ENCODE measurements at regions not wholly inside any gene's neighbourhood (a gene's known extent, or its start where the extent isn't known, plus 50 kb on each side); places are given as distances from the start of the nearest gene placed in this dataset.

- Histone ChIP-seq H3K4me2 (replicated peaks; ENCODE audit: extremely low read depth, low read length, poor library complexity, severe bottlenecking) (no peak overlapping the region), H2AFZ (ENCODE audit: insufficient read depth, low read depth, low read length, poor library complexity, severe bottlenecking) (no peak overlapping the region), H3K4me3 (replicated peaks in 1 of 3; ENCODE audit: low read depth in 2 of 3, low read length in 3 of 3) (no peak overlapping the region), H3K9me3 (replicated peaks in 1 of 2; ENCODE audit: control insufficient read depth in 1 of 2, insufficient read depth in 1 of 2, low read length in 2 of 2) (peaks cover 3 to 7% of the 10 kb centered on the region in 2 donors), H3K9ac (ENCODE audit: insufficient read depth, low read length, poor library complexity, severe bottlenecking) (no peak overlapping the region), H3K4me1 (ENCODE audit: control insufficient read depth in 1 of 2, insufficient read depth in 2 of 2, low read length in 2 of 2) (no peaks in the 10 kb centered on the region), H4K20me1 (ENCODE audit: insufficient read depth, low read length) (no peaks in the 10 kb centered on the region), H3K36me3 (replicated peaks in 1 of 2; ENCODE audit: control insufficient read depth in 1 of 2, insufficient read depth in 2 of 2, low read length in 2 of 2) (no peaks in the 10 kb centered on the region), H3K79me2 (ENCODE audit: insufficient read depth, low read length) (no peaks in the 10 kb centered on the region), H3K27ac (ENCODE audit: low read depth in 1 of 2, low read length in 2 of 2) (no peak overlapping the region), H3K27me3 (ENCODE audit: control insufficient read depth in 2 of 2, insufficient read depth in 2 of 2, low read length in 2 of 2) (no peaks in the 10 kb centered on the region)
- 92% methylated on average over 14 of the region's 15 CpGs for WGBS (ENCODE audit: insufficient coverage)
- Mint-ChIP-seq H3K4me1 (no peaks in the 10 kb centered on the region), H3K9me3 (peaks cover 1 to 7% (median 4%) of the 10 kb centered on the region in 7 donors), H3K27ac (no peak overlapping the region), H3K4me3 (no peak overlapping the region), H3K36me3 (no peaks in the 10 kb centered on the region), H3K27me3 (ENCODE audit: low read depth in 3 of 3) (peaks cover 3 to 7% (median 3%) of the 10 kb centered on the region in 3 donors)
- DNase-seq = no peak
- TF ChIP-seq CTCF (IDR thresholded peaks at IDR 0.05) = no peak
- intact Hi-C loops (cut with micrococcal nuclease) = no loop called here
These were observed 203.5 kb downstream of the MYRFL start for GRCh38 chr12:70028515-70028914.

- WGBS (ENCODE audit: insufficient coverage) = no CpG with 5 or more reads among the region's 3 CpGs
- no peaks in the 10 kb centered on the region for H3K36me3 ChIP-seq (replicated peaks in 1 of 2; ENCODE audit: control insufficient read depth in 1 of 2, insufficient read depth in 2 of 2, low read length in 2 of 2)
- no peak overlapping the region for H2AFZ ChIP-seq (ENCODE audit: insufficient read depth, low read depth, low read length, poor library complexity, severe bottlenecking)
- H3K79me2 ChIP-seq (ENCODE audit: insufficient read depth, low read length) = no peaks in the 10 kb centered on the region
- H3K4me2 ChIP-seq (replicated peaks; ENCODE audit: extremely low read depth, low read length, poor library complexity, severe bottlenecking) = no peak overlapping the region
- no peak for DNase-seq
- Mint-ChIP-seq H3K9me3 (peaks cover 0 to 7% (median 4%) of the 10 kb centered on the region in 7 donors), H3K27ac (no peak overlapping the region), H3K36me3 (no peaks in the 10 kb centered on the region), H3K4me1 (no peaks in the 10 kb centered on the region), H3K4me3 (no peak overlapping the region), H3K27me3 (ENCODE audit: low read depth in 3 of 3) (peaks cover 3 to 7% (median 3%) of the 10 kb centered on the region in 3 donors)
- H3K27me3 ChIP-seq (ENCODE audit: control insufficient read depth in 2 of 2, insufficient read depth in 2 of 2, low read length in 2 of 2) = no peaks in the 10 kb centered on the region
- no peak for TF ChIP-seq CTCF (IDR thresholded peaks at IDR 0.05)
- H3K9ac ChIP-seq (ENCODE audit: insufficient read depth, low read length, poor library complexity, severe bottlenecking) = no peak overlapping the region
- H3K4me3 ChIP-seq (replicated peaks in 1 of 3; ENCODE audit: low read depth in 2 of 3, low read length in 3 of 3) = no peak overlapping the region
- no peak overlapping the region for H3K27ac ChIP-seq (ENCODE audit: low read depth in 1 of 2, low read length in 2 of 2)
- H4K20me1 ChIP-seq (ENCODE audit: insufficient read depth, low read length) = no peaks in the 10 kb centered on the region
- intact Hi-C loops (cut with micrococcal nuclease) = no loop called here
- H3K9me3 ChIP-seq (replicated peaks in 1 of 2; ENCODE audit: control insufficient read depth in 1 of 2, insufficient read depth in 1 of 2, low read length in 2 of 2) = peaks cover 3 to 7% of the 10 kb centered on the region in 2 donors
- H3K4me1 ChIP-seq (ENCODE audit: control insufficient read depth in 1 of 2, insufficient read depth in 2 of 2, low read length in 2 of 2) = no peaks in the 10 kb centered on the region
These were observed 203.9 kb downstream of the MYRFL start for GRCh38 chr12:70028918-70029317.

Measured in CD14-positive monocyte (primary cell).